Lower lobe of right lung (tissue), 2 donors: ENCODE measurements at regions not wholly inside any gene's neighbourhood (a gene's known extent, or its start where the extent isn't known, plus 50 kb on each side); places are given as distances from the start of the nearest gene placed in this dataset.

Experiments
- ATAC-seq, 2 donors: fragments of 200-7000 bp; cut with Tn5 transposase; one replicate each; pipeline ENCODE4 v1.9.1; 2020 to 2022; ENCODE audit warnings: mild to moderate bottlenecking in 2 of 2, moderate library complexity in 2 of 2
- DNase-seq: peaks from one replicate; pipeline ENCODE4 v3.0.0-alpha.2; 2020
- H3K27ac ChIP-seq: fragments of 200-600 bp; one replicate; pipeline ENCODE4 v1.8.0; 2022
- H3K27me3 ChIP-seq: fragments of 200-600 bp; one replicate; pipeline ENCODE4 v1.8.0; 2022; ENCODE audit warnings: low read depth
- H3K36me3 ChIP-seq: fragments of 200-600 bp; one replicate; pipeline ENCODE4 v1.8.0; 2022; ENCODE audit warnings: mild to moderate bottlenecking
- H3K4me1 ChIP-seq: fragments of 200-600 bp; one replicate; pipeline ENCODE4 v1.8.0; 2022
- H3K4me3 ChIP-seq: fragments of 200-600 bp; one replicate; pipeline ENCODE4 v1.8.0; 2022; ENCODE audit warnings: mild to moderate bottlenecking
- H3K9me3 ChIP-seq: fragments of 200-600 bp; one replicate; pipeline ENCODE4 v1.8.0; 2022
- CTCF ChIP-seq: fragments of 200-600 bp; IDR thresholded peaks from one replicate; pipeline ENCODE4 v1.8.0; 2022; ENCODE audit warnings: antibody characterized with exemption, mild to moderate bottlenecking
- intact Hi-C: fragments of 100-400 bp; cut with DNase I; formaldehyde crosslinking; loops from one replicate; pipeline ENCODE4 v1.11.0; 2022
- donor health status: DM: no; HTN: yes; CAD: no; lungs with severe emphysema.

- intact Hi-C loops, result no loop called here
- Histone ChIP-seq H3K4me3 (no peak overlapping the region), H3K9me3 (no peaks in the 10 kb centered on the region), H3K27me3 (no peaks in the 10 kb centered on the region), H3K27ac (no peak overlapping the region), H3K36me3 (no peaks in the 10 kb centered on the region), H3K4me1 (no peaks in the 10 kb centered on the region)
- TF ChIP-seq CTCF, result no peak
- DNase-seq, result no peak
- ATAC-seq, result no peak
These were observed 449.4 kb upstream of the PTCHD4 start for GRCh38 chr6:48560408-48560807.

GRCh38 chr6:48553467-48554189 lies 442.6 kb upstream of the PTCHD4 start:
- TF ChIP-seq CTCF, result no peak
- H3K9me3 ChIP-seq, result no peaks in the 10 kb centered on the region
- ATAC-seq (no peak), DNase-seq (no peak)
- intact Hi-C loops, result no loop called here
- H3K4me1 ChIP-seq, result no peaks in the 10 kb centered on the region
- no peak overlapping the region for H3K27ac ChIP-seq
- no peaks in the 10 kb centered on the region for H3K27me3 ChIP-seq
- H3K4me3 ChIP-seq, result no peak overlapping the region
- H3K36me3 ChIP-seq, result no peaks in the 10 kb centered on the region

- Histone ChIP-seq H3K4me1 (no peaks in the 10 kb centered on the region), H3K9me3 (no peaks in the 10 kb centered on the region), H3K36me3 (no peaks in the 10 kb centered on the region), H3K4me3 (no peak overlapping the region), H3K27ac (no peak overlapping the region), H3K27me3 (no peaks in the 10 kb centered on the region)
- no peak for ATAC-seq
- no peak for DNase-seq
- intact Hi-C loops, result no loop called here
- TF ChIP-seq CTCF, result no peak
These were observed 441.9 kb upstream of the PTCHD4 start for GRCh38 chr6:48552905-48553304.

- Histone ChIP-seq H3K27ac (no peak overlapping the region), H3K4me1 (no peaks in the 10 kb centered on the region), H3K9me3 (no peaks in the 10 kb centered on the region), H3K4me3 (no peak overlapping the region), H3K36me3 (no peaks in the 10 kb centered on the region), H3K27me3 (no peaks in the 10 kb centered on the region)
- TF ChIP-seq CTCF, result no peak
- DNase-seq, result no peak
- no peak for ATAC-seq
- intact Hi-C loops, result no loop called here
These were observed 439.6 kb upstream of the PTCHD4 start for GRCh38 chr6:48550603-48551002.

GRCh38 chr6:48542191-48542590 lies 431.2 kb upstream of the PTCHD4 start:
- TF ChIP-seq CTCF, result no peak
- peaks cover 5% of the 10 kb centered on the region for H3K9me3 ChIP-seq
- no peak overlapping the region for H3K27ac ChIP-seq
- H3K36me3 ChIP-seq, result no peaks in the 10 kb centered on the region
- no peaks in the 10 kb centered on the region for H3K4me1 ChIP-seq
- intact Hi-C loops, result no loop called here
- H3K27me3 ChIP-seq, result no peaks in the 10 kb centered on the region
- no peak for ATAC-seq
- no peak overlapping the region for H3K4me3 ChIP-seq
- DNase-seq, result no peak
